NOMO-1 (cell line): ENCODE measurements at regions not wholly inside any gene's neighbourhood (a gene's known extent, or its start where the extent isn't known, plus 50 kb on each side); places are given as distances from the start of the nearest gene placed in this dataset.
"Not testable (repeated sequence)": the region's sequence is repeated elsewhere in the genome, so short reads cannot be mapped to it uniquely, and the experiment has no call there.

Experiments used
- DNase-seq, 2 experiments: peaks; one replicate each; lab custom pipeline; 2025; ENCODE audit not compliant: unreplicated experiment in 2 of 2; lab: John Stamatoyannopoulos, UW

- no peak for DNase-seq
Observed at GRCh38 chrX:122134291-122134690, 1049.8 kb upstream of the GRIA3 start.

DNA sequence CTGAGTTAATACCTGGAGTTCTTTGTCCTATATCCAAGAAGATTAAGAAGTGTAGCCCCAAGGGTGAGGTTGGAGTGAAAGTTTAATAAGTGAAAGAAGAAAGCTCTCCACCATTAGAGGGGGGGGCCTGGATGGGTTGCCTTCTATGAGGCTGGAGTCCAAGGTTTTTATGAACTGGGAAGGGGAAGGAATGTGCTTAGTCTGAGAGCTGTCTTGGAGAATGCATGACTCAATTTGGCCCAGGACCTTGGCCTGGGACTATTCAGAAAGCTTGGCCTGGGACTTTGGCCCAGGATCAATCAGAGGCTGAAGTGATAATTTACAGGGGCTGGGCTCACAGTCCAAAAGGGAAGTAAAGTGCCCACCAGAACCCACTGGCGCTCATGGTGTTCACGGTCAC, 1049.0 kb upstream of the GRIA3 start:
- no peak for DNase-seq

- not testable (repeated sequence) for DNase-seq
Observed at GRCh38 chrX:122140219-122140618, 1043.9 kb upstream of the GRIA3 start.

- no peak for DNase-seq
Observed at GRCh38 chrX:122154019-122154418, 1030.1 kb upstream of the GRIA3 start.

DNA sequence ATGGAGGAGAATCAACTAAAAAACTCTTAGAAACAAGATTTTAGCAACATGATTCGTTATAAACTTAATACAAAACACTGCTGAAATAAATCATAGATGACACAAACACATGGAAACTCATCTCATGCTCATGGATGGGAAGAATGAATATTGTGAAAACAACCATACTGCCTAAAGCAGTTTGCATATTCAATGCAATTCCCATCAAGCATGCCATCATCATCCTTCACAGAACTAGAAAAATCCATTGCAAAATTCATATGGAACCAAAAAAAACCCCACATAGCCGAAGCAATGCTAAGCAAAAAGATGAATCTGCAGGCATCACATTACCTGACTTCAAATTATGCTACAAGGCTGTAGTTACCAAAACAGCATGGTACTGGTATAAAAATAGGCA, 1015.8 kb upstream of the GRIA3 start:
- DNase-seq: no peak

DNA sequence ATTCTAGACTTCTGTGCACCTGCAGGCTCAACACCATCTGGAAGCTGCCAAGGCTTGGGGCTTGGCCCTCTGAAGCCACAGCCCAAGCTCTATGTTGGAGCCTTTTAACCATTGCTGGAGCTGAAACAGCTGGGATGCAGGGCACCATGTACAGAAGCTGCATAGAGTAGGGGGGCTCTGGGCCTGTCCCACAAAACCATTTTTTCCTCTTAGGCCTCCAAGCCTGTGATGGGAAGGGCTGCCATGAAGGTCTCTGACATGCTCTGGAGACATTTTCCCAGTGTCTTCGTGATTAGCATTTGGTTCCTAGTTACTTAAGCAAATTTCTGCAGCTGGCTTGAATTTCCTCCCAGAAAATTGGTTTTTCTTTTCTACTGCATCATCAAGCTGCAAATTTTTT, 999.3 kb upstream of the GRIA3 start:
- no peak for DNase-seq

GRCh38 chrX:122187069-122187713, 996.9 kb upstream of the GRIA3 start:
- no peak for DNase-seq

GRCh38 chrX:122188751-122189150, 995.3 kb upstream of the GRIA3 start:
- no peak for DNase-seq

DNA sequence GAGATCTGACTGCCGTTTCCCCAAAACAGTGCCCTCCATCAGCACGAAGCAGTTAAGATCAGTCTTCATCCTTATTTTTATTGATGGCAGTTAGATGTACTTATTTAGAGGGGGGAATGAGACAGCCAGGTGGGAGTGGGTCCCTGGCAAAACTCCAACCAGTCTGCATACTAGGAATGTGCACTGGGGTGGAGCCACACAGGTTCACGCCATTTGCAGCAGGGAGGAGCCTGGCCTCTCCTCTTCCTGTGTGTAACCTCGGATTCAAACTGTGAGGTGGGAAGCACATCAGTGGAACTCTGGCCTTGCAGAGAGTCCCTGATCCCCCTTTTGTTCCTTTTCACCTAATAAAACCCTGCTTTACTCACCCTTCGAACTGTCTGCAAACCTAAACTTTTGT, 987.7 kb upstream of the GRIA3 start:
- no peak for DNase-seq

DNA sequence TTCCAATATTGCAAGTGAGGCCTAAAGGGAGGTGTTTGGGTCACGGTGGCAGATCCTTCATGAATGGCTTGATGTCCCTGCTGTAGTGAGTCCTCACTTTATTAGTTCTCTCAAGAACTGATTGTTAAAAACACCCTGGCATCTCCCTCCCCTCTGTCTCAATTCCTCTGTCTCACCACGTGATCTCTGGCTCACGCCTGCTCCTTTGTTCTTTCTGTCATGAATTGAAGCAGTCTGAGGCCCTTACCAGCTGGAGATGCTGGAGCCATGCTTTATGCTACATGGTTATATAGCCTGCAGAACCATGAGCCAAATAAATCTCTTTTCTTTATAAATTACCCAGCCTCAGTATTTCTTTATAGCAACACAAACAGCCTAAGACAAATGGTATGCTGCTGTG, 980.7 kb upstream of the GRIA3 start:
- DNase-seq: no peak

DNA sequence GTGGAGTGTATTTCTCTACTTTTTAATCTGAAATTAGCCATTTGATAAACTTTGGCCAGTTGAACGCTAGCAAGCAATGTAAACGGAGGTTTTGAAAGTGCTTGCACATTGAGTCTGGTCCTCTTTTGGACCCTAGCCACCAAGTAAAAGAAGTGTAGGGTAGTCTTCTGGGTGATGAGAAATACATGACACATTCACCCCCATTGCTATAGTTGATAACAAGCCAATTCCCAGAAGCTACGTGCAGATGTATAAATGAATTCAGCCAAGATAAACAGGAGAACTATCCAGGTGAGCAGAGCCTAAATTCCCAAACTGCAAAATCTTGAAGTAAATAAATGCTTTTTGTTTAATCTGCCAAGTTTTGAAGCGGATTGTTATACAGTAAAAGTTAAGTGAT, 965.4 kb upstream of the GRIA3 start:
- DNase-seq: no peak

- peak in 1 of 2 experiments; percentile 8 for DNase-seq
Observed at GRCh38 chrX:122219226-122219625, 964.9 kb upstream of the GRIA3 start.

DNA sequence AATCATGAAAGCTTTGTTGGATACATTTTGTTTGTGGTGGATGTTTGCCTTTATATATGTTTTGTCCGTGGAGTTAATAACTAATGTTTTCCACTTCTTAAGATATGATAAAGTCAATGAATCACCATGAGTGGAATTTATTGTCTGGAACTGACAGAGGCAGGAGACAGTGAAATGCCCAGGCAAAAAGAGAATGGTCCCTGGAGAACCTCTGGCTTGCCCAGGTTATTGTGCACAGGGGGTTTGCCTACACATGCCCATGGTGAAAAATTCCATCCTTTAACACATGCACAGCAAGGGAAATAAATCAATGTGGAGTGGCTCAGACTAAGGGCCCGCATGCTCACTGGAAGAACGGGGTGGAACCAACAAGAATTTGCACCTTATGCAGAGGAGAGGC, 964.3 kb upstream of the GRIA3 start:
- no peak for DNase-seq

- DNase-seq: no peak
Observed at GRCh38 chrX:122220644-122221373, 963.3 kb upstream of the GRIA3 start.

DNA sequence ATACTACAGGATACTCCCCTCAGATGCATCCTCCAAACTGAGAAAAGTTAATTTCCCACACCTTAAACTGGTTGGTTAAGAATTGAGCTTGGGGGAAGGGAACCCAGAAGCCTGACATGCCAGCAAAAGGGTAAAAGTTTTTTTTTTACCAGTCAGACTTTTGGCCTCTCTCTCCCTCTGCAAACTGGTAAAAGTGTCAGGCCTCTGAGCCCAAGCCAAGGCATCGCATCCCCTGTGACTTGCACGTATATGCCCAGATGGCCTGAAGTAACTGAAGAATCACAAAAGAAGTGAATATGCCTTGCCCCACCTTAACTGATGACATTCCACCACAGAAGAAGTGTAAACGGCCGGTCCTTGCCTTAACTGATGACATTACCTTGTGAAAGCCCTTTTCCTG, 962.3 kb upstream of the GRIA3 start:
- DNase-seq: not testable (repeated sequence)

DNA sequence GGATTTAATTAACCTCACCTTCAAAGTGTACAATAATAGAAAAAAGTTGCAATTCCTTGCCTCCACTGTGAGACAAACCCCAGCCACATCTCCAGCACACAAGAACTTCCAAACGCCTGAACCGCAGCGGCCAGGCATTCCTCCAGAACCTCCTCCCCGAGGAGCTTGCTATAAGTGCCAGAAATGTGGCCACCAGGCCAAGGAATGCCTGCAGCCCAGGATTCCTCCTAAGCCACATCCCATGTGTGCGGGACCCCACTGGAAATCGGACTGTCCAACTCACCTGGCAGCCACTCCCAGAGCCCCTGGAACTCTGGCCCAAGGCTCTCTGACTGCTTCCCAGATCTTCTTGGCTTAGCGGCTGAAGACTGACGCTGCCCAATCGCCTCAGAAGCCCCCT, 959.9 kb upstream of the GRIA3 start:
- DNase-seq: not testable (repeated sequence)

DNA sequence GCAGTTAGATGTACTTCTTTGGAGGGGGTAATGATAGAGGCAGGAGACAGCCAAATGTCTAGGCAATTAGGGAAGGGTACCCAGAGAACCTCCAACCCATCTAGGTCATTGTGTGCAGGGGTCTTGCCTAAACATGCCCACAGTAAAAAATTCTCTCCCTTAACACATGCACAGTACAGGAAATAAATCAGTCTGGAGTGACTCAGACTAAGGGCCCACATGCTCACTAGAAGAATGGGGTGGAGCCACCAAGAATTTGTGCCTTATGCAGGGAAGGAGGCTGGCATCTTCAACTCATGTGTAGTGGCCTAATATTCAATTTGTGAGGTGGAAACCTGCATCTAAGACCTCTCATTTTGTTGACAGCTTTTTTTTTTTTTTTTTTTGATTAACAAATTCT, 945.3 kb upstream of the GRIA3 start:
- no peak for DNase-seq

DNA sequence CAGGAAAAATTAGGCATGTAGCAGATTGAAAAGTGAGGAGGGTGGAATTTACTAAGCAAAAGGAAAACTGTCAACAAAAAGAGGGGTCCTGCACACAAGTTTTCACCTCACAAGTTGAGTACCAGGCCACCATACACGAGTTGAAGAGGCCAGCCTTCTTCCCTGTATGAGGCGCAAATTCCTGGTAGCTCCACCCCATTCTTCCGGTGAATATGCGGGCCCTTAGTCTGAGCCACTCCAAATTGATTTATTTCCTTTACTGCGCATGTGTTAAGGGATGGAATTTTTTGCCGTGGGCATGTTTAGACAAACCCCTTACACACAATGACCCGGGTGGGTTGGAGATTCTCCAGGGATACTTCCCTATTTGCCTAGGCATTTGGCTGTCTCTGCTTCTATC, 942.1 kb upstream of the GRIA3 start:
- no peak for DNase-seq

- DNase-seq: no peak
Observed at GRCh38 chrX:122244080-122244479, 940.0 kb upstream of the GRIA3 start.

- DNase-seq: no peak
Observed at GRCh38 chrX:122245175-122245574, 938.9 kb upstream of the GRIA3 start.

DNA sequence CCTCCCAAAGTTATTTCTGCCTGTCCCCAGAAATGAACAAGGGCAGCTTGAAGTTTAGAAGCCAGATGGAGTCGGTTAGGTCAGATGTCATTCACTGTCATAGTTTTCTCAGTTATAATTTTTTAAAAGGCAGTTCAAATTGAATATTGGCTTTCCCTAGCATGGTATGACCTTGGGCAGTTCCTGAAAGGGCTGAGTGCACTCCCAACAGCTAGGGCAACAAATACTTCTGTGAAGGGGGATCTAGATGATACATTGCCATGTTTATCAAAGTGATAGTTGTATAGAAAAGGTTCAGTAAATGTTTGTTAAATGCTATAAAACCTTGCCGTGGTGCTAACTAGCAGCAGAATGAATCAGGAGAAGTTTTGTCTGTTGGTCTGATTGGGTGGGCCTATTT, 938.1 kb upstream of the GRIA3 start:
- no peak for DNase-seq

DNA sequence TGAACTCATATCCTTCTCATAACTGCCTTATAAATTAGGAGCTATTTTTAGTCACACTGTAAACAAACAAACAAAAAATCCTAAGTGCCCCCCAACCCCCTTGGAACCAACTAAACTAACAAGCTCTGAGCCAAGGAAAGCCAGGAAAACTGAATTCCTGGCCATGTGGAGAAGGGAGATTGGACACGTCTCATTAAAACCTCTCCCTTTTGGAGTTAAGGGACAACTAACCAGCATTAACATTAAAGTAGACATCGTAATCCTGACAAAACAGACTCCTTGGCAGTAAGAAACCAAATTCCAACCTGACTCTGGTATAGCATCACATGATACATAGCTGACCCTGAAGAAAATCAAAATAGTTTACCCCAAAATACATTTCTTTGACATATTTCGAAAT, 937.1 kb upstream of the GRIA3 start:
- DNase-seq: no peak

- DNase-seq: no peak
Observed at GRCh38 chrX:122248681-122249080, 935.4 kb upstream of the GRIA3 start.
